ENCODE measurements at regions not wholly inside any gene's neighbourhood (a gene's known extent, or its start where the extent isn't known, plus 50 kb on each side); places are given as distances from the start of the nearest gene placed in this dataset.

DNA sequence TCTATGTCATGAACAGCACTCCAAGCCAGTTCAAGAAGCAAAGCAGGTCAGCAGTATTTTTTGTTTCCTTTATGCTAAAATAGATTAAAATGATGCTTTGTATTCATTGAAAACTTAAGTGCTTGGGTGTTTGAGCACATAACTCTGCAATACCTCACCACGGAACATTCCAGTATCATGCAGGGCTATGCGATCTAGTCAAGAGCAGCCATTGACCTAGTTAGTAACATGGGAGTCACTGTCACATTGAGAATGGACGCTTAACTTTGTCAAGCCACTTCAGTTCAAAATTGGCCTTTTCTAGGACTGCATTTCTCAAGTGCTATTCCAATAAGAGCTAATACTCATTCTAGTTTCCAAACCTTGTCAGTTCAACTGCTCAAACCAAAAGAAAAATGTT is 160.1 kb upstream of the FSTL5 start:
- Histone ChIP-seq H3K4me1 (ENCODE audit: control insufficient read depth in 2 of 2, insufficient read depth in 2 of 2, low read length in 1 of 2) (no peaks in the 10 kb centered on the region), H3K4me3 (ENCODE audit: low read depth in 1 of 2, low read length in 2 of 2) (no peak overlapping the region), H3K27me3 (ENCODE audit: control insufficient read depth in 1 of 2, insufficient read depth in 2 of 2, low read length in 2 of 2) (no peaks in the 10 kb centered on the region), H3K36me3 (ENCODE audit: control insufficient read depth in 2 of 2, insufficient read depth in 2 of 2, low read length in 1 of 2) (no peaks in the 10 kb centered on the region), H3K27ac (ENCODE audit: low read depth in 2 of 2, low read length in 1 of 2) (no peak overlapping the region), H3K9me3 (ENCODE audit: control insufficient read depth in 2 of 2, insufficient read depth in 1 of 2, low read depth in 1 of 2, low read length in 1 of 2) (no peaks in the 10 kb centered on the region)
- WGBS, 2 donors, result 88% methylated on average over 3 of the region's 3 CpGs

DNA sequence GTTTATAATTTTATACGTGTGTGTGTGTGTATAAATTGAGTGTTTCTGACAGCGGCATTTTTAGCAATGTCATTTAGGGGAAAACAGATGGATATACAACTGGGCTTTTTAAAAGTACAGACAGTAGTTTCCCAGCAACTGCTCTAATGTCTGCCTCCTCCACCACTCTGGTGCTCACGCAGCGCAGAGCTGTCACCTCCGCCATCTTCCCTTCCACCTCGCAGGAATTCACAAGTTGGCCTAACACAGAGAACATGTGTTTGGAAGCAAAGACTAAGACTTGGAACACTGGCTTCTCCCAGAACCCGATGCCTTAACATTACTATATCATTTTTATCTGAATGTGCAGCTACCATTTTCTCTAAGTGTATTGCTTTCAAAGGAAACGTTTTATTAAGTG is 158.3 kb upstream of the FSTL5 start:
- WGBS, 2 donors, result 70 to 71% methylated on average over 8 of the region's 8 CpGs
- H3K4me3 ChIP-seq (ENCODE audit: low read depth in 1 of 2, low read length in 2 of 2), result no peak overlapping the region

DNA sequence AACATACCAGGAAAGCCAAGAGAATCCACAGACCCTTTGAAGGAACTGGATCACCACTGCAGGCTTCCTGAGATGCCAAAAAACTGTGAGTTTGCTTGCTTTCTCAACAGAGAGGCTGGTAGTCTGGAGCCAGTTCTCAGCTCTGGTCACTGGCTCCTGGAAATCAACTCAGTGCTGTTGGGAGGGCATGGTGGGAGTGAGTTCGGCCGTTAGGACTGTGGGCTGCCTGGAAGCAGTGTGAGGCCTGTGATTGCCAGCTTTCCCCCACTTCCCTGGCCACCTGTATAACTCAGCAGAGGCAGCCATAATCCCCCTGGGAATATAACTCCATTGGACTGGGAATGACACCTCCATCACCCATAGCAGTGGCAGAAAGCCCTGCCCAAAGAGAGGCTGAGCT is 122.0 kb upstream of the FSTL5 start:
- Histone ChIP-seq H3K4me1 (ENCODE audit: control insufficient read depth in 2 of 2, insufficient read depth in 2 of 2, low read length in 1 of 2) (no peaks in the 10 kb centered on the region), H3K36me3 (ENCODE audit: control insufficient read depth in 2 of 2, insufficient read depth in 2 of 2, low read length in 1 of 2) (no peaks in the 10 kb centered on the region), H3K9me3 (ENCODE audit: control insufficient read depth in 2 of 2, insufficient read depth in 1 of 2, low read depth in 1 of 2, low read length in 1 of 2) (peaks cover 0 to 3% of the 10 kb centered on the region in 2 donors), H3K27ac (ENCODE audit: low read depth in 2 of 2, low read length in 1 of 2) (no peak overlapping the region), H3K27me3 (ENCODE audit: control insufficient read depth in 1 of 2, insufficient read depth in 2 of 2, low read length in 2 of 2) (no peaks in the 10 kb centered on the region), H3K4me3 (ENCODE audit: low read depth in 1 of 2, low read length in 2 of 2) (no peak overlapping the region)
- 87 to 88% methylated on average over 2 of the region's 2 CpGs for WGBS, 2 donors

More for the DNA sequence above, 158.3 kb upstream of the FSTL5 start:
- peaks cover 0 to 9% of the 10 kb centered on the region in 2 donors for H3K9me3 ChIP-seq (ENCODE audit: control insufficient read depth in 2 of 2, insufficient read depth in 1 of 2, low read depth in 1 of 2, low read length in 1 of 2)
- no peaks in the 10 kb centered on the region for H3K27me3 ChIP-seq (ENCODE audit: control insufficient read depth in 1 of 2, insufficient read depth in 2 of 2, low read length in 2 of 2)
- H3K27ac ChIP-seq (ENCODE audit: low read depth in 2 of 2, low read length in 1 of 2), result no peak overlapping the region
- no peaks in the 10 kb centered on the region for H3K36me3 ChIP-seq (ENCODE audit: control insufficient read depth in 2 of 2, insufficient read depth in 2 of 2, low read length in 1 of 2)
- H3K4me1 ChIP-seq (ENCODE audit: control insufficient read depth in 2 of 2, insufficient read depth in 2 of 2, low read length in 1 of 2), result no peaks in the 10 kb centered on the region

DNA sequence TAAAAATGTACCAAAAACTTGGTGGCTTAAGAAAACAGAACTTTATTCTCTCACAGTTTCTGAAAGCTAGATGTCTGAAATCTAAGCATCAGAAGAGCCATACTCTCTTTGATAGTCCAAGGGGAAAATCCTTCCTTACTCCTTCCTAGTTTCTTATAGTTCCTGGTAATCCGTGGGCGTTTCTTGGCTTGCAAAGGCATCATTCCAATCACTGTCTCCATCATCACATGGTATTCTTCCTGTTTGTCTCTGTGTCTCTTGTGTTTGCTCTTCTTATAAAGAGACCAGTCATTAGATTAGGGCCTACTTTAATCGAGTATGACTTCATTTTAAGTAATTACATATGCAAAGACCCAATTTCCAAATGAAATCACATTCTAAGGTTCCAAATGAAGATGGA is 118.9 kb upstream of the FSTL5 start:
- H3K4me1 ChIP-seq (ENCODE audit: control insufficient read depth in 2 of 2, insufficient read depth in 2 of 2, low read length in 1 of 2), result no peaks in the 10 kb centered on the region
- peaks cover 0 to 3% of the 10 kb centered on the region in 2 donors for H3K9me3 ChIP-seq (ENCODE audit: control insufficient read depth in 2 of 2, insufficient read depth in 1 of 2, low read depth in 1 of 2, low read length in 1 of 2)
- H3K27ac ChIP-seq (ENCODE audit: low read depth in 2 of 2, low read length in 1 of 2), result no peak overlapping the region
- H3K4me3 ChIP-seq (ENCODE audit: low read depth in 1 of 2, low read length in 2 of 2), result no peak overlapping the region
- no peaks in the 10 kb centered on the region for H3K27me3 ChIP-seq (ENCODE audit: control insufficient read depth in 1 of 2, insufficient read depth in 2 of 2, low read length in 2 of 2)
- WGBS, 2 donors, result 55 to 60% methylated on average over 3 of the region's 3 CpGs
- H3K36me3 ChIP-seq (ENCODE audit: control insufficient read depth in 2 of 2, insufficient read depth in 2 of 2, low read length in 1 of 2), result no peaks in the 10 kb centered on the region

DNA sequence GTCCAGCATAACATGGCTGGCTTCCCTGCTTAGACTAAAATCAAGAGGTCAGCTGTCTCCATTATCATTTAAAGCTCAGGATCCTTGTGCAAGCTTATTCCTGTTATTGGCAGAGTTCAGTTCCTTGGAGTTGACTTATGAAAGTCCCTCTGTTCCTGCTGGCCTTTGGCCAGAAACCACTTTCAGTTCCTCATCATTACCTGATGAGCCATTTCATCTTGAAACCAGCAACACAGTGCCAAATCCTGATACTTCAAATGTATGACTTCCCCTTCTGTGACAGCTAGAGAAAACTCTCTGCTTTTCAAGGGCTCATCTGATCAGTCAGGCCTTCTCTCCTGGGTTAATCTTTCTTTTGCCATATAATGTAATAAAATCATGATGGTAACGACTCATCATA is 110.6 kb upstream of the FSTL5 start:
- H3K4me3 ChIP-seq (ENCODE audit: low read depth in 1 of 2, low read length in 2 of 2), result no peak overlapping the region
- no peaks in the 10 kb centered on the region for H3K27me3 ChIP-seq (ENCODE audit: control insufficient read depth in 1 of 2, insufficient read depth in 2 of 2, low read length in 2 of 2)
- H3K27ac ChIP-seq (ENCODE audit: low read depth in 2 of 2, low read length in 1 of 2), result no peak overlapping the region
- WGBS, 2 donors, result 43 to 49% methylated on average over 1 of the region's 1 CpG
- no peaks in the 10 kb centered on the region for H3K9me3 ChIP-seq (ENCODE audit: control insufficient read depth in 2 of 2, insufficient read depth in 1 of 2, low read depth in 1 of 2, low read length in 1 of 2)
- no peaks in the 10 kb centered on the region for H3K4me1 ChIP-seq (ENCODE audit: control insufficient read depth in 2 of 2, insufficient read depth in 2 of 2, low read length in 1 of 2)
- H3K36me3 ChIP-seq (ENCODE audit: control insufficient read depth in 2 of 2, insufficient read depth in 2 of 2, low read length in 1 of 2), result no peaks in the 10 kb centered on the region

DNA sequence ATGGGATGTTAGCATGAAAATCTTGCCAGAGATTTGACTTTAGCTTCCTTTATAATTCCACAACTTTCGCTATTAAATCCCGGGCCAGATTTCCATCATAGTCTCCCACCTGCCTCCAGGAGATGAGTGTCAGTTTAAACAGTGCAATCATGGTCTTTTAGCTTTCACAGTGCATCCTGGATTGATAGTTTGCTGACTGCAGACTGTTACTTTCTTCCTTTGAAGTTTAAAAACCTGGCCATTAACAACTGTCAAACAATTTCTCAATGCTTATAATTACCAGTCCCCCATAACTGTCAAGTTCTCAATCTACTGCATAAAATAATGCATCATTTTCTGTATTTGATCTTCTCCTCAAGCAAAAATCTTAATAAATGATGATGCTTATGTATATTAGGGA is 108.4 kb upstream of the FSTL5 start:
- Histone ChIP-seq H3K4me1 (ENCODE audit: control insufficient read depth in 2 of 2, insufficient read depth in 2 of 2, low read length in 1 of 2) (no peaks in the 10 kb centered on the region), H3K27me3 (ENCODE audit: control insufficient read depth in 1 of 2, insufficient read depth in 2 of 2, low read length in 2 of 2) (no peaks in the 10 kb centered on the region), H3K4me3 (ENCODE audit: low read depth in 1 of 2, low read length in 2 of 2) (no peak overlapping the region), H3K9me3 (ENCODE audit: control insufficient read depth in 2 of 2, insufficient read depth in 1 of 2, low read depth in 1 of 2, low read length in 1 of 2) (no peaks in the 10 kb centered on the region), H3K36me3 (ENCODE audit: control insufficient read depth in 2 of 2, insufficient read depth in 2 of 2, low read length in 1 of 2) (no peaks in the 10 kb centered on the region), H3K27ac (ENCODE audit: low read depth in 2 of 2, low read length in 1 of 2) (no peak overlapping the region)
- whole genome bisulfite sequencing, 2 donors, result 83 to 91% methylated on average over 2 of the region's 2 CpGs

DNA sequence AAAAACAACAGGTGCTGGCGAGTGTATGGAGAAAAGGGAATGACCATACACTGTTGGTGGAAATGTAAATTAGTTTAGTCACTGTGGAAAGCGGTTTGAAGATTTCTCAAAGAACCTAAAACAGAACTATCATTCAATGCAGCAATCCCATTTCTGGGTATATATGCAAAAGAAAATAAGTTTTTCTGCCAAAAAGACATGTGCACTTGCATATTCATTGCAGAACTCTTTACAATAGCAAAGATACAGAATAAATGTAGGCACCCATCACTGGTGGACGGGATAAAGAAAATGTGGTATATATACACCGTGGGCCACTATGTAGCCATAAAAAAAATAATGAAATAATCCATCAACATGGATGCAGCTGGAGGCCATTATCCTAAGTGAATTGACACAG is 105.1 kb upstream of the FSTL5 start:
- H3K36me3 ChIP-seq (ENCODE audit: control insufficient read depth in 2 of 2, insufficient read depth in 2 of 2, low read length in 1 of 2), result no peaks in the 10 kb centered on the region
- no peak overlapping the region for H3K27ac ChIP-seq (ENCODE audit: low read depth in 2 of 2, low read length in 1 of 2)
- no peaks in the 10 kb centered on the region for H3K9me3 ChIP-seq (ENCODE audit: control insufficient read depth in 2 of 2, insufficient read depth in 1 of 2, low read depth in 1 of 2, low read length in 1 of 2)
- H3K4me1 ChIP-seq (ENCODE audit: control insufficient read depth in 2 of 2, insufficient read depth in 2 of 2, low read length in 1 of 2), result no peaks in the 10 kb centered on the region
- 71 to 79% methylated on average over 4 of the region's 4 CpGs for WGBS, 2 donors
- H3K27me3 ChIP-seq (ENCODE audit: control insufficient read depth in 1 of 2, insufficient read depth in 2 of 2, low read length in 2 of 2), result no peaks in the 10 kb centered on the region
- H3K4me3 ChIP-seq (ENCODE audit: low read depth in 1 of 2, low read length in 2 of 2), result no peak overlapping the region

DNA sequence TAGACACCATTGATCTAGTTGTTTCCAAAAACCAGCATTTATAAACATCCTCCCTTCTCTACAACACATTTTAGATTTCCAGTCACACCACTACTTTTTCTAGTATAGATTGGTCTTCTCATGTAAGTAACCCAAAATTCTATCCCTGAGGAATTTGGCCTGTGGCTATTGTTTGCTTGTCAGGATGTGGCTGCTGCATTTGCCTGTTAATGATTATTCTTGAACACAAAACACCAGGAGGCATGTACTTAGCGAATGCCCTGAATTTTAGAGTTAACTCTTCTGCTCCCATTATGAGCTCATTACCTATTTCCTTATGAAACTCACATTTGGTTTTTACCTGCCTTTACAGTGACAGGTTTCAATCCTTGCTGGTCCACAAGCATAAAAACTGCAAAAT is 102.0 kb upstream of the FSTL5 start:
- Histone ChIP-seq H3K36me3 (ENCODE audit: control insufficient read depth in 2 of 2, insufficient read depth in 2 of 2, low read length in 1 of 2) (no peaks in the 10 kb centered on the region), H3K4me1 (ENCODE audit: control insufficient read depth in 2 of 2, insufficient read depth in 2 of 2, low read length in 1 of 2) (no peaks in the 10 kb centered on the region), H3K27ac (ENCODE audit: low read depth in 2 of 2, low read length in 1 of 2) (no peak overlapping the region), H3K27me3 (ENCODE audit: control insufficient read depth in 1 of 2, insufficient read depth in 2 of 2, low read length in 2 of 2) (no peaks in the 10 kb centered on the region), H3K4me3 (ENCODE audit: low read depth in 1 of 2, low read length in 2 of 2) (no peak overlapping the region), H3K9me3 (ENCODE audit: control insufficient read depth in 2 of 2, insufficient read depth in 1 of 2, low read depth in 1 of 2, low read length in 1 of 2) (peaks cover 0 to 5% of the 10 kb centered on the region in 2 donors)
- 37 to 43% methylated on average over 1 of the region's 1 CpG for WGBS, 2 donors

DNA sequence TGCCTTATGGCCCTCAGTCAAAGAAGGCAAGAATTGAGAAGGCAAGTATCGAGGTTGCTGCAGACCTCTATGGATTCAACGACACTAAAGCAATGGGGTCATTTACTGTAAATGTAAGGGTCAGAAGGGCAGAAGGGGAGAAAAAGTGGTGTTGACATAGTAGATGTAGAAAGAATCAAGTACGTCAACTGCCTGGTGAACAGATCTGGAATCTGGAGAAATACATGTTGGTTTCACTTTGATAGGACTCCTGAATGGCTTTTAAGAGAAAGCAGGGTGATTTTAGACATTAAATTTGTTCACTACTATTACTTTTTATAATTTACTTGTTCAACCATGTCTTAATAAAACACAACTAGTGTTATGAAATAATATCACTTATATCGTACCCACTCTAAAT is 81.3 kb upstream of the FSTL5 start:
- H3K4me1 ChIP-seq (ENCODE audit: control insufficient read depth in 2 of 2, insufficient read depth in 2 of 2, low read length in 1 of 2), result no peaks in the 10 kb centered on the region
- H3K36me3 ChIP-seq (ENCODE audit: control insufficient read depth in 2 of 2, insufficient read depth in 2 of 2, low read length in 1 of 2), result no peaks in the 10 kb centered on the region
- no peak overlapping the region for H3K27ac ChIP-seq (ENCODE audit: low read depth in 2 of 2, low read length in 1 of 2)
- H3K27me3 ChIP-seq (ENCODE audit: control insufficient read depth in 1 of 2, insufficient read depth in 2 of 2, low read length in 2 of 2), result no peaks in the 10 kb centered on the region
- no peaks in the 10 kb centered on the region for H3K9me3 ChIP-seq (ENCODE audit: control insufficient read depth in 2 of 2, insufficient read depth in 1 of 2, low read depth in 1 of 2, low read length in 1 of 2)
- H3K4me3 ChIP-seq (ENCODE audit: low read depth in 1 of 2, low read length in 2 of 2), result no peak overlapping the region
- 70 to 84% methylated on average over 4 of the region's 4 CpGs for WGBS, 2 donors

DNA sequence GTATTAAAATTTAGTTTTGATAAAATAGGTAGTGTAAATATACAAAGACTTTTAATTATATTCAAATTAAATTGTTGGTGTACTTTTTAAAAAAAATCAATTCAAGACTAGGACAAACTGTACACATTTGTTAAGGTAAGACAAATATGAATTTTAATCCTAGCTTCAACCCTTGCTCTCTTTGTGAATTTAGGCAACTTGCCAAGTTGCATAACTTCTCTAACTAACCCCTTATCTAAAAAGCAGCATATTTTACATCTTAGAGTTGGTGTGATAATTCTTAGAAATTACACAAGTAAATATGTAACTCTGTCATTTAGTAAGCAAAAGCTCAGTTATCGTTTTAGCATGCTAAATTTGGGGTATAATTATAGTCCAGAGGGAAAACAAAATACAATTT is 78.1 kb upstream of the FSTL5 start:
- Histone ChIP-seq H3K9me3 (ENCODE audit: control insufficient read depth in 2 of 2, insufficient read depth in 1 of 2, low read depth in 1 of 2, low read length in 1 of 2) (no peaks in the 10 kb centered on the region), H3K4me3 (ENCODE audit: low read depth in 1 of 2, low read length in 2 of 2) (no peak overlapping the region), H3K4me1 (ENCODE audit: control insufficient read depth in 2 of 2, insufficient read depth in 2 of 2, low read length in 1 of 2) (no peaks in the 10 kb centered on the region)

More for the DNA sequence above, 78.1 kb upstream of the FSTL5 start:
- no peaks in the 10 kb centered on the region for H3K27me3 ChIP-seq (ENCODE audit: control insufficient read depth in 1 of 2, insufficient read depth in 2 of 2, low read length in 2 of 2)
- H3K27ac ChIP-seq (ENCODE audit: low read depth in 2 of 2, low read length in 1 of 2), result no peak overlapping the region
- no peaks in the 10 kb centered on the region for H3K36me3 ChIP-seq (ENCODE audit: control insufficient read depth in 2 of 2, insufficient read depth in 2 of 2, low read length in 1 of 2)
- WGBS, 2 donors, result 24 to 25% methylated on average over 1 of the region's 1 CpG

All from esophagus (tissue), 2 donors.